Adrenal gland (tissue), 9 donors: ENCODE measurements at regions not wholly inside any gene's neighbourhood (a gene's known extent, or its start where the extent isn't known, plus 50 kb on each side); places are given as distances from the start of the nearest gene placed in this dataset.

Experiments
- DNase-seq, 7 donors: peaks; one replicate each; pipeline ENCODE4 v3.0.0-alpha.2; 2019 to 2020
- H3K27ac ChIP-seq, 5 donors: fragments of 200-600 bp; sonication (generic) in 4 of 5; 1 replicate in 3 of 5; 2 replicates in 2 of 5; pipeline versions ENCODE4 v1.5.1 to v1.8.0; 2016 to 2020; ENCODE audit warnings: mild to moderate bottlenecking in 1 of 5
- H3K27me3 ChIP-seq: fragments of 200-600 bp; 2 replicates; pipeline ENCODE4 v1.8.0; 2021
- H3K36me3 ChIP-seq, 2 donors: fragments of 200-600 bp; replicated peaks in 1 of 2; 1 replicate in 1 of 2; 2 replicates in 1 of 2; pipeline versions ENCODE4 v1.5.1 to v1.8.0; 2018 to 2022
- H3K4me1 ChIP-seq, 2 donors: fragments of 200-600 bp; replicated peaks in 1 of 2; 1 replicate in 1 of 2; 2 replicates in 1 of 2; pipeline versions ENCODE4 v1.5.1 to v1.8.0; 2018 to 2021
- H3K4me3 ChIP-seq, 4 donors: fragments of 200-600 bp; sonication (generic) in 3 of 4; one replicate each; pipeline ENCODE4 v1.5.1; 2016 to 2018
- H3K9me3 ChIP-seq, 3 donors: fragments of 200-600 bp; sonication (generic) in 1 of 3; replicated peaks in 1 of 3; 1 replicate in 2 of 3; 2 replicates in 1 of 3; pipeline versions ENCODE4 v1.5.1 to v1.8.0; 2016 to 2021
- POLR2A ChIP-seq, 2 donors: fragments of 450-650 bp; IDR thresholded peaks; one replicate each; pipeline ENCODE4 v1.6.1; 2017; ENCODE audit warnings: antibody characterized with exemption in 2 of 2, mild to moderate bottlenecking in 2 of 2, moderate library complexity in 1 of 2
- WGBS, 4 donors: extraction: QIAGEN DNeasy Blood & Tissue Kit in 2 of 4; methylation state at CpG; one replicate each; pipeline versions ENCODE4 v1.1.5 to v1.1.7; 2013 to 2017; 5-methylcytosine and 5-hydroxymethylcytosine counted together
- intact Hi-C, 2 donors: fragments of 100-400 bp; cut with DNase I; formaldehyde crosslinking; loops; one replicate each; pipeline versions ENCODE4 v1.14.1 to v1.15.0; 2022 to 2023
- TF ChIP-seq, protein P1 (sequence below), 6 experiments: fragments of 450-650 bp in 4 of 6; fragments of 200-600 bp in 2 of 6; sonication (generic) in 1 of 6; IDR thresholded peaks; 1 replicate in 5 of 6; 2 replicates in 1 of 6; pipeline versions ENCODE4 v1.5.1 to v1.8.0; 2016 to 2021; ENCODE audit warnings: antibody characterized with exemption in 6 of 6, mild to moderate bottlenecking in 2 of 6, moderate library complexity in 1 of 6
- donor health status: healthy with polysubstance abuse.
- donor health status: Bipolar disorder and iron deficiency.
- donor health status: DM: yes; HTN: yes; CAD: no.
- donor health status: DM: no; HTN: no; CAD: no.
- donor health status: DM: no; HTN: no; CAD: no.

DNA sequence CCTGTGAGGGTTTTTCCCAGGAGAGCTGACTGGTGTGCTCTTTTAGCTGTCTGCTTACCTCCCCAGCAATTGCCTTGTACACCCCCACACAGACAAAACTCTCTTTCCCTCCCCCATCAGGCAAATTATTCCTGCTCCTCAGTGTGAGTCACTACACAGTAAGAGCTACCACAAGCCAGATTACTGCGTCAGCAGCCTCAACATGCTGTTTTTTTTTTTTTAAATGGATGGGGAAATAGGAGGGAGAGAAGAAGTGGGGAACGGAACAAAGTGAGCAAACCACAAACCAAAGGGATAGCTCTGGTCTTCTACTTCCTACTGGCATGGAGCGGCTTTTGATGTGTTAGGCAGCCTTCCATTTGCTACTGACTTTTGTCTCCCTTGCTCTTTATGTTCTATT lies 107.5 kb upstream of the ACSL4 start:
- H3K27ac ChIP-seq: peak overlapping the region in 3 of 5 donors; percentile 19 to 79 (median 20)
- DNase-seq: peak; percentile 33 to 80 (median 68)
- no peaks in the 10 kb centered on the region for H3K4me1 ChIP-seq
- peaks cover 12% of the 10 kb centered on the region for H3K27me3 ChIP-seq
- no peaks in the 10 kb centered on the region for H3K36me3 ChIP-seq
- no peaks in the 10 kb centered on the region for H3K9me3 ChIP-seq
- TF ChIP-seq, protein P1, sequence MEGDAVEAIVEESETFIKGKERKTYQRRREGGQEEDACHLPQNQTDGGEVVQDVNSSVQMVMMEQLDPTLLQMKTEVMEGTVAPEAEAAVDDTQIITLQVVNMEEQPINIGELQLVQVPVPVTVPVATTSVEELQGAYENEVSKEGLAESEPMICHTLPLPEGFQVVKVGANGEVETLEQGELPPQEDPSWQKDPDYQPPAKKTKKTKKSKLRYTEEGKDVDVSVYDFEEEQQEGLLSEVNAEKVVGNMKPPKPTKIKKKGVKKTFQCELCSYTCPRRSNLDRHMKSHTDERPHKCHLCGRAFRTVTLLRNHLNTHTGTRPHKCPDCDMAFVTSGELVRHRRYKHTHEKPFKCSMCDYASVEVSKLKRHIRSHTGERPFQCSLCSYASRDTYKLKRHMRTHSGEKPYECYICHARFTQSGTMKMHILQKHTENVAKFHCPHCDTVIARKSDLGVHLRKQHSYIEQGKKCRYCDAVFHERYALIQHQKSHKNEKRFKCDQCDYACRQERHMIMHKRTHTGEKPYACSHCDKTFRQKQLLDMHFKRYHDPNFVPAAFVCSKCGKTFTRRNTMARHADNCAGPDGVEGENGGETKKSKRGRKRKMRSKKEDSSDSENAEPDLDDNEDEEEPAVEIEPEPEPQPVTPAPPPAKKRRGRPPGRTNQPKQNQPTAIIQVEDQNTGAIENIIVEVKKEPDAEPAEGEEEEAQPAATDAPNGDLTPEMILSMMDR (IDR thresholded peaks at IDR 0.05): no peak
- no peak for TF ChIP-seq POLR2A (IDR thresholded peaks at IDR 0.05)
- WGBS, 4 donors: 37 to 60% (median 49%) methylated on average over 3 of the region's 3 CpGs
- H3K4me3 ChIP-seq: no peak overlapping the region
- intact Hi-C loops: no loop called here

DNA sequence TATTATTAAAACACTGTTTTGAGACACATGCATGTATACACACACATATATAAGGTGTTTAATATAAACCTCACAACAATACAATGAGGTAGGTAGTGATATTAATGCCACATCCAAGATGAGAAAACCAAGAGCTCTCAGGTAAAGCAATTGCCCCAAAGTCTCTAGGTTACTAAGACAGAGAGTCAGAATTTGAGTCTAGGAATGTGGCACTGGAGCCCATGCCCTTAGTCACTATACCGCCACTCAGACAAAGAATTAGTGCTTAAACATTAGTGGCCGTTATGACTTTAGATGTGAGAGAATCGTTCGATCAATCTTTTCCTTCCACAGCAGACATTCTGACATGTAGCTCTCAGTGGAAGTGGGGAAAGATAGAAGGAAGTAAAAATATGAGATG lies 108.2 kb upstream of the ACSL4 start:
- no peaks in the 10 kb centered on the region for H3K36me3 ChIP-seq
- no peaks in the 10 kb centered on the region for H3K9me3 ChIP-seq
- WGBS, 4 donors: 82 to 94% (median 89%) methylated on average over 4 of the region's 4 CpGs
- TF ChIP-seq, protein P1 (IDR thresholded peaks at IDR 0.05): no peak
- TF ChIP-seq POLR2A (IDR thresholded peaks at IDR 0.05): no peak
- H3K27me3 ChIP-seq: peaks cover 12% of the 10 kb centered on the region
- no peak overlapping the region for H3K27ac ChIP-seq
- DNase-seq: no peak
- no peaks in the 10 kb centered on the region for H3K4me1 ChIP-seq
- intact Hi-C loops: no loop called here
- H3K4me3 ChIP-seq: no peak overlapping the region

DNA sequence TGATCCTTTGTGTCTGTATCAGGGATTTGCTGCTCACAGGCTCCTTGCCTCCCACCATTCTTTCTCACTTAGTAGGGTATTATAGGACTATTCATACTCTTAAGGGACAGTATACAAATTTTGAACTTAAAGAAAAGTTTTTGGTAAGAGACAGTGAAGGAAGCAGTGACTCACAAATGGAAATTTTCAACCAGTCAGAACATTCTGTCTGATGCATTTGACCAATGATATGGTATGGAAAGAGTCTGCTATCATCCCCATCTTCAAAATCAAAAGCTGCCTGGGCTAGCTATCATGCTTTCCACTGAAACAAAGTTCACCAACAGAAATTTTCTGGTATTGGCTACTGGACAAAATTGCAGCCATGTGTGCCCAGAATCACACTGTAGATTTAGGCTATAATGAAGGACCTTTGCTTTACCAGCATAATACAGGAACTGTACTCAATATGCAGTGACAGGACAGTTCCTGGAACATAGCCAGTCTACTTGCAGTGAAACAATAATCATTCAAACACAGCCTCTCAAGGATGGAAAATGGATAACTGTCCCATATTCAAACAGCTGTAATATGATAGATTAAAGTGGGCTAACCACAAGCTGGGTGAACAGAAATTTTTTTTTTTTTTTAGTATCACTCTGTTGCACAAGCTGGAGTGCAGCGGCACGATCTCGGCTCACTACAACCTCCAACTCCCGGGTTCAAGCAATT lies 109.0 kb upstream of the ACSL4 start:
- intact Hi-C loops: no loop called here
- no peak overlapping the region for H3K4me3 ChIP-seq
- no peaks in the 10 kb centered on the region for H3K36me3 ChIP-seq
- H3K4me1 ChIP-seq: no peaks in the 10 kb centered on the region
- H3K27ac ChIP-seq: no peak overlapping the region
- H3K27me3 ChIP-seq: peaks cover 10% of the 10 kb centered on the region
- WGBS, 4 donors: 74 to 81% (median 77%) methylated on average over 4 of the region's 4 CpGs; no CpG with 5 or more reads in 1 of the 4 donors
- no peak for DNase-seq
- H3K9me3 ChIP-seq: no peaks in the 10 kb centered on the region
- TF ChIP-seq POLR2A (IDR thresholded peaks at IDR 0.05): no peak
- TF ChIP-seq, protein P1 (IDR thresholded peaks at IDR 0.05): no peak

DNA sequence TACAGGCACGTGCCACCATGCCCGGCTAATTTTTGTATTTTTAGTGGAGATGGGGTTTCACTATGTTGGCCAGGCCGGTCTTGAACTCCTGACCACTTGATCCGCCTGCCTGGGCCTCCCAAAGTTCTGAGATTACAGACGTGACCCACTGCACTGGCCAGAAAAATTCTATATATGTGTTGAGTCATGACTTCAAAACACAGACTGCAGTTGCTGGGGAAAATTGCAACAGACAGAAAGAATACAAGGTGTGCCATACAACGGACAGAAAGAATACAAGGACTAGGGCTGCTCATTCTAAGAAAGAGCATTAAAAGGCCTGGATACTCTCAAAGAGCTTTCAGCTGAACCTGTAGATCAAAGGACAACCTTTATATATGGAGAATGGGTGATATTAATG lies 109.6 kb upstream of the ACSL4 start:
- TF ChIP-seq POLR2A (IDR thresholded peaks at IDR 0.05): no peak
- TF ChIP-seq, protein P1 (IDR thresholded peaks at IDR 0.05): no peak

More for the DNA sequence above, 109.6 kb upstream of the ACSL4 start:
- Histone ChIP-seq H3K4me1 (no peaks in the 10 kb centered on the region), H3K36me3 (no peaks in the 10 kb centered on the region), H3K27me3 (peaks cover 7% of the 10 kb centered on the region), H3K9me3 (no peaks in the 10 kb centered on the region), H3K27ac (no peak overlapping the region), H3K4me3 (no peak overlapping the region)
- DNase-seq: no peak
- intact Hi-C loops: no loop called here
- WGBS, 4 donors: 77 to 87% (median 81%) methylated on average over 2 to 6 of the region's 6 CpGs
